ENCODE measurements at regions not wholly inside any gene's neighbourhood (a gene's known extent, or its start where the extent isn't known, plus 50 kb on each side); places are given as distances from the start of the nearest gene placed in this dataset.

- TF ChIP-seq CTCF (conservative IDR thresholded peaks at IDR 0.05; ENCODE audit: low read depth, low read length) (no peak), EZH2phosphoT487 (IDR thresholded peaks at IDR 0.05; ENCODE audit: borderline replicate concordance, low read length) (no peak)
Observed at GRCh38 chr7:136150311-136150710, 173.2 kb upstream of the MTPN start.
